AG04449 (cell line): ENCODE measurements at regions not wholly inside any gene's neighbourhood (a gene's known extent, or its start where the extent isn't known, plus 50 kb on each side); places are given as distances from the start of the nearest gene placed in this dataset.
"Not testable (repeated sequence)": the region's sequence is repeated elsewhere in the genome, so short reads cannot be mapped to it uniquely, and the experiment has no call there.

Experiments used
- CTCF ChIA-PET: fragments of 350-600 bp; formaldehyde crosslinking; extraction: SDS; loops from one replicate; lab custom pipeline; 2021; ENCODE audit warnings: antibody characterized with exemption; lab: Yijun Ruan, JAX
- POLR2A ChIA-PET: fragments of 400-600, 350-600 bp; formaldehyde crosslinking; extraction: SDS; loops from one replicate; lab custom pipeline; 2020; ENCODE audit warnings: antibody characterized with exemption, inconsistent platforms; lab: Yijun Ruan, JAX
- DNase-seq: peaks from one replicate; pipeline ENCODE4 v3.0.0-alpha.2; 2010; ENCODE audit warnings: low read depth, low spot score
- H3K4me3 ChIP-seq: 2 replicates; pipeline ENCODE4 v1.5.1; 2011; ENCODE audit warnings: low read depth, mild to moderate bottlenecking, control low read depth, low read length
- CTCF ChIP-seq: IDR thresholded peaks from one replicate; pipeline ENCODE4 v1.5.1; 2011; ENCODE audit warnings: mild to moderate bottlenecking, moderate library complexity, low read length, control low read depth, inconsistent platforms; ENCODE audit not compliant: insufficient read depth; ENCODE audit errors: missing control alignments

DNA sequence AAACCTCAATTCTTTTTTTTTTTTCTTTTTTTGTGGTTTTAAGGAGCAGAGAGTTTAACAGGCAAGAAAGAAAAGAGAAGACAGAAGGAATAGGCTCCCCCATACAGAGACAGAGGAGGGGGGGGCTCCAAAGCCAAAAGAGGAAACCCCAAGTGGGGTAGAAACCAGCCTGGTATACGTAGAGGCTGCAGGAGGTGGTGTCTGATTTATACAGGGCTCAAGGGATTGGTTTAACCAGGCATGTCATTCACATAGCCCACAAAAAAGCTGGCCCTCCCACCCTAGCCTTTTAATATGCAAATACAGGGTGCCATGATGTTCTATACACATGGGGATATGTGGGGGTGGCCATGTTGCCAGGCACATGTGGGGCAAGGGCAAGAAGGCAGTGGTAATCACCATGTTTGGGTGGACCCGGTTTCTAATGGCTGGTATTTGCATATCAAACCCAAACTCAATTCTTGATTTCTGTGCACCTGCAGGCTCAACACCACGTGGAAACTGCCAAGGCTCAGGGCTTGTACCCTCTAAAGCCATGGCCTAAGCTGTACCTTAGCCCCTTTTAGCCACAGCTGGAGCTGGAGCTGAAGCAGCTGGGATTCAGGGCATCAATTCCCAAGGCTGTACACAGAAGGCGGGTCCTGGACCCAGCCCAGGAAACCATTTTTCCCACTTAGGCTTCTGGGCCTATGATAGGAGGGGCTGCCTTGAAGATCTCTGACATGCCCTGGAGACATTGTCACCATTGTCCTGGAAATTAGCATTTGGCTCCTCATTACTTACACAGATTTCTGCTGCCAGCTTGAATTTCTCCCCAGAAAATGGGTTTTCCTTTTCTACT is 170.3 kb downstream of the MAIP1 start:
- TF ChIP-seq CTCF, result no peak
- H3K4me3 ChIP-seq, result no peak overlapping the region
- POLR2A ChIA-PET, result no interaction called here
- DNase-seq, result no peak
- CTCF ChIA-PET, result interaction anchor here (1.2 kb wide), 1 partner anchor 14 kb away, joined by 3 read pairs; no protein-coding TSS in a partner anchor

GRCh38 chr2:200126285-200126670 is 170.9 kb downstream of the MAIP1 start:
- H3K4me3 ChIP-seq, POLR2A ChIA-PET, DNase-seq: not testable (repeated sequence)
- CTCF ChIA-PET, result interaction anchor here (1.2 kb wide), 1 partner anchor 15 kb away, joined by 3 read pairs; no protein-coding TSS in a partner anchor

GRCh38 chr2:200126680-200127079 is 171.3 kb downstream of the MAIP1 start:
- POLR2A ChIA-PET, H3K4me3 ChIP-seq, DNase-seq: not testable (repeated sequence)
- CTCF ChIA-PET, result interaction anchor here (1.2 to 1.7 kb wide), 2 partner anchors 15 to 141 kb away, joined by 3 to 8 read pairs; no protein-coding TSS in a partner anchor

- CTCF ChIA-PET, result interaction anchor here (1.6 to 1.7 kb wide), 3 partner anchors 10 to 143 kb away, joined by 4 to 8 read pairs (median 5); no protein-coding TSS in a partner anchor
- POLR2A ChIA-PET, result no interaction called here
These were observed 172.5 kb downstream of the MAIP1 start for GRCh38 chr2:200127848-200128247.

DNA sequence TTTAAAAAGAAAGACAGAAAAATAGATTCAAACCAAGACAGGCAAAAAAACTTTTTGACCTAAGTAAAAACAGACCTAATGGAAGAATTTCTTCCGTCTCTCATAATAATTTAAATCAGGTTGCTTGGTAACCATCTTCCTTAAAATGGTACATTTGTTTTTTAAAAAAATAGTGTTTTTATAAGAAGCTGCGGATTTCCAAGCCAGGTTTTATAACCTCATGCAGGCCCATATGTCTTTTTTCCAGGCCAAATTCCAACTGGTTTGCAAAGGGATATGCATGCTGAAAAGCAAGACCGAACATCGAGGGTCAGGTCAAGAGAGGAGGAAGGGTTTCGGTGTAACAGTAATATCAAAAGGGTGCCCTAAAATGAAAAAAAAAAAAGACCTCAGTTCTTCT is 172.9 kb downstream of the MAIP1 start:
- no peak for DNase-seq
- POLR2A ChIA-PET, result no interaction called here
- TF ChIP-seq CTCF, result no peak
- CTCF ChIA-PET, result interaction anchor here (0.7 to 1.7 kb wide), 4 partner anchors 9 to 143 kb away, joined by 3 to 8 read pairs (median 4); no protein-coding TSS in a partner anchor
- no peak overlapping the region for H3K4me3 ChIP-seq

More at GRCh38 chr2:200127848-200128247, 172.5 kb downstream of the MAIP1 start:
- peak; percentile 60 for DNase-seq
- TF ChIP-seq CTCF, result peak; percentile 9
- no peak overlapping the region for H3K4me3 ChIP-seq

GRCh38 chr2:200129721-200130462 is 174.5 kb downstream of the MAIP1 start:
- H3K4me3 ChIP-seq, result no peak overlapping the region
- no peak for TF ChIP-seq CTCF
- no peak for DNase-seq
- CTCF ChIA-PET, result interaction anchor here (0.9 to 1.4 kb wide), 6 partner anchors 9 to 179 kb away, joined by 3 to 12 read pairs (median 4); no protein-coding TSS in a partner anchor
- POLR2A ChIA-PET, result no interaction called here

DNA sequence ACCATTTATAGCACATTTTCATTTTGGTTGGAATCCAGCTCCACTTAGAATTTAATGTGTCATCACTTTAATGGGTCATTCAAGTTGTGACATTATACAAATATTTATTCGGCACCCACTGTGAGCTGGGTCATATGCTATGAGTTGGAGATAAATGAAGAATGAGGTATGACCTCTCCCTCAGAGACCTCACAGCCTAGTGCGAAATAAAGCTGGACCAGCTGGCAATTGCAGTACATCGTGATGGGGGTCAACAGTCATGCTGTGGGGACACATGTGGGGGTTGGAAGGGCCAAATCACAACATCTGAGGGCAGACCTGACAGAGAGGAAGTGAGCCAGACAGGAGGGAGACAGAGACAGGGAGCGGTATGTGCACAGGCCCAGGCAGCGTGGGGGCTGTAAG is 175.4 kb downstream of the MAIP1 start:
- DNase-seq, result no peak
- POLR2A ChIA-PET, result no interaction called here
- CTCF ChIA-PET, result interaction anchor here (0.5 to 1.2 kb wide), 5 partner anchors 8 to 180 kb away, joined by 3 to 12 read pairs (median 4); no protein-coding TSS in a partner anchor
- no peak overlapping the region for H3K4me3 ChIP-seq
- TF ChIP-seq CTCF, result no peak
